ENCODE measurements at regions not wholly inside any gene's neighbourhood (a gene's known extent, or its start where the extent isn't known, plus 50 kb on each side); places are given as distances from the start of the nearest gene placed in this dataset.

GRCh38 chr3:189567766-189568420, 63.3 kb upstream of the TP63 start:
- DNase-seq: no peak
- Mint-ChIP-seq H3K27me3 (no peaks in the 10 kb centered on the region), H3K9me3 (no peaks in the 10 kb centered on the region), H3K27ac (no peak overlapping the region), H3K4me1 (peaks cover 8 to 20% (median 14%) of the 10 kb centered on the region in 4 donors), H3K36me3 (no peaks in the 10 kb centered on the region), H3K4me3 (no peak overlapping the region)
- H3K36me3 ChIP-seq (ENCODE audit: insufficient read depth, low read length): no peaks in the 10 kb centered on the region
- CTCF ChIA-PET (ENCODE audit: partially characterized antibody): no interaction called here
- H3K4me3 ChIP-seq (ENCODE audit: low read length in 2 of 2): no peak overlapping the region
- POLR2A ChIA-PET (ENCODE audit: partially characterized antibody): no interaction called here
- no peaks in the 10 kb centered on the region for H3K9me3 ChIP-seq (ENCODE audit: control insufficient read depth in 1 of 2, low read length in 2 of 2)
- H3K27me3 ChIP-seq (ENCODE audit: insufficient read depth, low read length): no peaks in the 10 kb centered on the region
- peaks cover 10% of the 10 kb centered on the region for H3K4me1 ChIP-seq (ENCODE audit: insufficient read depth, low read length)
- intact Hi-C loops (cut with micrococcal nuclease): no loop called here
- no peak overlapping the region for H3K27ac ChIP-seq (ENCODE audit: low read depth, low read length)

GRCh38 chr3:189568961-189569360, 62.2 kb upstream of the TP63 start:
- H3K4me3 Mint-ChIP-seq: no peak overlapping the region
- Histone ChIP-seq H3K27ac (ENCODE audit: low read depth, low read length) (no peak overlapping the region), H3K4me3 (ENCODE audit: low read length in 2 of 2) (no peak overlapping the region), H3K9me3 (ENCODE audit: control insufficient read depth in 1 of 2, low read length in 2 of 2) (no peaks in the 10 kb centered on the region), H3K36me3 (ENCODE audit: insufficient read depth, low read length) (no peaks in the 10 kb centered on the region), H3K4me1 (ENCODE audit: insufficient read depth, low read length) (peaks cover 10% of the 10 kb centered on the region), H3K27me3 (ENCODE audit: insufficient read depth, low read length) (no peaks in the 10 kb centered on the region)
- peaks cover 9 to 19% (median 12%) of the 10 kb centered on the region in 4 donors for H3K4me1 Mint-ChIP-seq
- H3K27ac Mint-ChIP-seq: no peak overlapping the region
- DNase-seq: no peak
- H3K36me3 Mint-ChIP-seq: no peaks in the 10 kb centered on the region
- H3K27me3 Mint-ChIP-seq: no peaks in the 10 kb centered on the region
- CTCF ChIA-PET (ENCODE audit: partially characterized antibody): no interaction called here
- POLR2A ChIA-PET (ENCODE audit: partially characterized antibody): no interaction called here
- no peaks in the 10 kb centered on the region for H3K9me3 Mint-ChIP-seq
- intact Hi-C loops (cut with micrococcal nuclease): no loop called here

GRCh38 chr3:189569473-189569872, 61.7 kb upstream of the TP63 start:
- H3K4me1 ChIP-seq (ENCODE audit: insufficient read depth, low read length): peaks cover 10% of the 10 kb centered on the region
- H3K9me3 ChIP-seq (ENCODE audit: control insufficient read depth in 1 of 2, low read length in 2 of 2): no peaks in the 10 kb centered on the region
- DNase-seq: no peak
- Mint-ChIP-seq H3K27me3 (no peaks in the 10 kb centered on the region), H3K4me3 (no peak overlapping the region), H3K4me1 (peaks cover 9 to 14% (median 10%) of the 10 kb centered on the region in 4 donors), H3K36me3 (no peaks in the 10 kb centered on the region), H3K9me3 (no peaks in the 10 kb centered on the region), H3K27ac (no peak overlapping the region)
- ChIA-PET POLR2A (ENCODE audit: partially characterized antibody) (no interaction called here), CTCF (ENCODE audit: partially characterized antibody) (no interaction called here)
- no peak overlapping the region for H3K4me3 ChIP-seq (ENCODE audit: low read length in 2 of 2)
- no peak overlapping the region for H3K27ac ChIP-seq (ENCODE audit: low read depth, low read length)
- H3K36me3 ChIP-seq (ENCODE audit: insufficient read depth, low read length): no peaks in the 10 kb centered on the region
- intact Hi-C loops (cut with micrococcal nuclease): no loop called here
- H3K27me3 ChIP-seq (ENCODE audit: insufficient read depth, low read length): no peaks in the 10 kb centered on the region

- H3K27me3 ChIP-seq (ENCODE audit: insufficient read depth, low read length): no peaks in the 10 kb centered on the region
- H3K4me1 Mint-ChIP-seq: peaks cover 8 to 14% (median 9%) of the 10 kb centered on the region in 4 donors
- peak overlapping the region in 5 of 8 donors; percentile 11 to 68 (median 56) for H3K4me3 Mint-ChIP-seq
- no peak overlapping the region for H3K4me3 ChIP-seq (ENCODE audit: low read length in 2 of 2)
- peaks cover 10% of the 10 kb centered on the region for H3K4me1 ChIP-seq (ENCODE audit: insufficient read depth, low read length)
- no peaks in the 10 kb centered on the region for H3K36me3 ChIP-seq (ENCODE audit: insufficient read depth, low read length)
- H3K36me3 Mint-ChIP-seq: no peaks in the 10 kb centered on the region
- DNase-seq: no peak
- no peak overlapping the region for H3K27ac Mint-ChIP-seq
- ChIA-PET POLR2A (ENCODE audit: partially characterized antibody) (no interaction called here), CTCF (ENCODE audit: partially characterized antibody) (no interaction called here)
- intact Hi-C loops (cut with micrococcal nuclease): no loop called here
- no peaks in the 10 kb centered on the region for H3K9me3 ChIP-seq (ENCODE audit: control insufficient read depth in 1 of 2, low read length in 2 of 2)
- H3K27me3 Mint-ChIP-seq: no peaks in the 10 kb centered on the region
- H3K27ac ChIP-seq (ENCODE audit: low read depth, low read length): no peak overlapping the region
- no peaks in the 10 kb centered on the region for H3K9me3 Mint-ChIP-seq
These were observed 60.3 kb upstream of the TP63 start for GRCh38 chr3:189570916-189571315.

- intact Hi-C loops (cut with micrococcal nuclease): no loop called here
- H3K4me3 Mint-ChIP-seq: no peak overlapping the region
These were observed 58.9 kb upstream of the TP63 start for GRCh38 chr3:189572249-189572648.

GRCh38 chr3:189573004-189573403, 58.2 kb upstream of the TP63 start:
- intact Hi-C loops (cut with micrococcal nuclease): no loop called here
- H3K36me3 ChIP-seq (ENCODE audit: insufficient read depth, low read length): no peaks in the 10 kb centered on the region
- H3K9me3 ChIP-seq (ENCODE audit: control insufficient read depth in 1 of 2, low read length in 2 of 2): no peaks in the 10 kb centered on the region
- no peaks in the 10 kb centered on the region for H3K27me3 Mint-ChIP-seq
- H3K4me3 ChIP-seq (ENCODE audit: low read length in 2 of 2): no peak overlapping the region
- no peak overlapping the region for H3K27ac Mint-ChIP-seq
- H3K27ac ChIP-seq (ENCODE audit: low read depth, low read length): no peak overlapping the region
- no peaks in the 10 kb centered on the region for H3K27me3 ChIP-seq (ENCODE audit: insufficient read depth, low read length)
- H3K4me1 Mint-ChIP-seq: peaks cover 8 to 14% (median 9%) of the 10 kb centered on the region in 4 donors
- no peak for DNase-seq
- no peaks in the 10 kb centered on the region for H3K36me3 Mint-ChIP-seq
- peaks cover 10% of the 10 kb centered on the region for H3K4me1 ChIP-seq (ENCODE audit: insufficient read depth, low read length)
- H3K9me3 Mint-ChIP-seq: peaks cover 0 to 3% (median 0%) of the 10 kb centered on the region in 8 donors
- CTCF ChIA-PET (ENCODE audit: partially characterized antibody): no interaction called here
- POLR2A ChIA-PET (ENCODE audit: partially characterized antibody): no interaction called here
- H3K4me3 Mint-ChIP-seq: no peak overlapping the region

More at GRCh38 chr3:189572249-189572648, 58.9 kb upstream of the TP63 start:
- H3K27ac Mint-ChIP-seq: no peak overlapping the region
- no peaks in the 10 kb centered on the region for H3K36me3 ChIP-seq (ENCODE audit: insufficient read depth, low read length)
- no peaks in the 10 kb centered on the region for H3K9me3 Mint-ChIP-seq
- H3K27me3 ChIP-seq (ENCODE audit: insufficient read depth, low read length): no peaks in the 10 kb centered on the region
- H3K27ac ChIP-seq (ENCODE audit: low read depth, low read length): no peak overlapping the region
- H3K27me3 Mint-ChIP-seq: no peaks in the 10 kb centered on the region
- H3K4me3 ChIP-seq (ENCODE audit: low read length in 2 of 2): no peak overlapping the region
- H3K36me3 Mint-ChIP-seq: no peaks in the 10 kb centered on the region
- POLR2A ChIA-PET (ENCODE audit: partially characterized antibody): no interaction called here
- no peaks in the 10 kb centered on the region for H3K9me3 ChIP-seq (ENCODE audit: control insufficient read depth in 1 of 2, low read length in 2 of 2)
- H3K4me1 ChIP-seq (ENCODE audit: insufficient read depth, low read length): peaks cover 10% of the 10 kb centered on the region
- peaks cover 8 to 14% (median 9%) of the 10 kb centered on the region in 4 donors for H3K4me1 Mint-ChIP-seq
- CTCF ChIA-PET (ENCODE audit: partially characterized antibody): no interaction called here
- no peak for DNase-seq

GRCh38 chr3:189576486-189576885, 54.7 kb upstream of the TP63 start:
- Histone ChIP-seq H3K9me3 (ENCODE audit: control insufficient read depth in 1 of 2, low read length in 2 of 2) (no peaks in the 10 kb centered on the region), H3K36me3 (ENCODE audit: insufficient read depth, low read length) (no peaks in the 10 kb centered on the region), H3K27ac (ENCODE audit: low read depth, low read length) (no peak overlapping the region), H3K4me3 (ENCODE audit: low read length in 2 of 2) (no peak overlapping the region), H3K4me1 (ENCODE audit: insufficient read depth, low read length) (no peaks in the 10 kb centered on the region), H3K27me3 (ENCODE audit: insufficient read depth, low read length) (no peaks in the 10 kb centered on the region)
- H3K27ac Mint-ChIP-seq: no peak overlapping the region
- no peaks in the 10 kb centered on the region for H3K36me3 Mint-ChIP-seq
- no peaks in the 10 kb centered on the region for H3K27me3 Mint-ChIP-seq
- H3K4me3 Mint-ChIP-seq: no peak overlapping the region
- POLR2A ChIA-PET (ENCODE audit: partially characterized antibody): no interaction called here
- H3K9me3 Mint-ChIP-seq: peaks cover 0 to 3% (median under 1%) of the 10 kb centered on the region in 8 donors
- no peak for DNase-seq
- CTCF ChIA-PET (ENCODE audit: partially characterized antibody): no interaction called here
- H3K4me1 Mint-ChIP-seq: peaks cover 0 to 7% (median 2%) of the 10 kb centered on the region in 4 donors
- intact Hi-C loops (cut with micrococcal nuclease): no loop called here
